Small intestine (tissue), 7 donors: ENCODE measurements at regions not wholly inside any gene's neighbourhood (a gene's known extent, or its start where the extent isn't known, plus 50 kb on each side); places are given as distances from the start of the nearest gene placed in this dataset.
A peak's percentile ranks its signal among the peaks of the same experiment; 100 is the strongest.

ENCODE experiments used
- DNase-seq, 2 donors: peaks; one replicate each; pipeline versions ENCODE4 v3.0.0 to v3.0.0-alpha.2; 2013
- FAIRE-seq: peaks from 2 replicates; lab custom pipeline; 2012; peaks lifted over from hg19 to GRCh38; lab: Jason Lieb, UNC
- H3K27ac ChIP-seq, 3 donors: one replicate each; pipeline ENCODE4 v1.5.1; 2013; ENCODE audit warnings: low read length in 2 of 3, mild to moderate bottlenecking in 2 of 3, control low read depth in 1 of 3, inconsistent platforms in 1 of 3, low read depth in 1 of 3, moderate library complexity in 1 of 3
- H3K27me3 ChIP-seq, 3 donors: one replicate each; pipeline ENCODE4 v1.6.1; 2013; ENCODE audit warnings: low read length in 3 of 3, inconsistent platforms in 1 of 3; ENCODE audit not compliant: control insufficient read depth in 3 of 3, insufficient read depth in 3 of 3
- H3K36me3 ChIP-seq, 3 donors: one replicate each; pipeline ENCODE4 v1.6.1; 2013; ENCODE audit warnings: low read length in 3 of 3, inconsistent platforms in 1 of 3, low read depth in 1 of 3, mild to moderate bottlenecking in 1 of 3, moderate library complexity in 1 of 3; ENCODE audit not compliant: control insufficient read depth in 3 of 3, insufficient read depth in 2 of 3
- H3K4me1 ChIP-seq, 3 donors: one replicate each; pipeline ENCODE4 v1.6.1; 2013; ENCODE audit warnings: low read length in 2 of 3, inconsistent platforms in 1 of 3, low read depth in 1 of 3, mild to moderate bottlenecking in 1 of 3, moderate library complexity in 1 of 3; ENCODE audit not compliant: control insufficient read depth in 3 of 3, insufficient read depth in 2 of 3
- H3K4me3 ChIP-seq, 3 donors: one replicate each; pipeline ENCODE4 v1.5.1; 2013; ENCODE audit warnings: low read length in 3 of 3, control low read depth in 1 of 3, inconsistent platforms in 1 of 3, low read depth in 1 of 3, mild to moderate bottlenecking in 1 of 3, moderate library complexity in 1 of 3
- H3K9me3 ChIP-seq, 2 donors: one replicate each; pipeline ENCODE4 v1.6.1; 2013; ENCODE audit warnings: low read depth in 1 of 2, low read length in 1 of 2; ENCODE audit not compliant: control insufficient read depth in 2 of 2, insufficient read depth in 1 of 2
- WGBS, 3 donors: extraction: QIAGEN DNeasy Blood & Tissue Kit; methylation state at CpG; one replicate each; pipeline ENCODE4 v1.1.7; 2013; 5-methylcytosine and 5-hydroxymethylcytosine counted together
- donor health status: healthy with polysubstance abuse.
- donor health status: control.
- donor health status: control.
- donor health status: Bipolar disorder and iron deficiency.
- donor health status: healthy.

- H3K27me3 ChIP-seq = no peaks in the 10 kb centered on the region
- no peak overlapping the region for H3K27ac ChIP-seq
- H3K36me3 ChIP-seq = no peaks in the 10 kb centered on the region
- peaks cover 0 to 2% of the 10 kb centered on the region in 2 donors for H3K9me3 ChIP-seq
- no peak overlapping the region for H3K4me3 ChIP-seq
- WGBS, 3 donors = 83 to 90% (median 90%) methylated on average over 2 of the region's 2 CpGs
- H3K4me1 ChIP-seq = no peaks in the 10 kb centered on the region
- FAIRE-seq (no peak), DNase-seq (no peak)
Measured at GRCh38 chr9:90547896-90548295, 94.7 kb downstream of the DIRAS2 start.

GRCh38 chr9:90552317-90552716 is 90.3 kb downstream of the DIRAS2 start:
- no peak for FAIRE-seq

GRCh38 chr9:90555351-90556057 is 87.1 kb downstream of the DIRAS2 start:
- 58 to 76% (median 76%) methylated on average over 7 of the region's 7 CpGs for WGBS, 3 donors
- no peaks in the 10 kb centered on the region for H3K27me3 ChIP-seq
- DNase-seq = no peak
- FAIRE-seq = no peak
- H3K9me3 ChIP-seq = no peaks in the 10 kb centered on the region
- no peak overlapping the region for H3K4me3 ChIP-seq
- no peaks in the 10 kb centered on the region for H3K4me1 ChIP-seq
- H3K36me3 ChIP-seq = no peaks in the 10 kb centered on the region
- H3K27ac ChIP-seq = no peak overlapping the region

More at GRCh38 chr9:90552317-90552716, 90.3 kb downstream of the DIRAS2 start:
- Histone ChIP-seq H3K9me3 (peaks cover 0 to 2% of the 10 kb centered on the region in 2 donors), H3K27ac (peak overlapping the region in 1 of 3 donors; percentile 19), H3K4me1 (no peaks in the 10 kb centered on the region), H3K4me3 (no peak overlapping the region), H3K27me3 (no peaks in the 10 kb centered on the region), H3K36me3 (no peaks in the 10 kb centered on the region)
- no peak for DNase-seq
- WGBS, 3 donors = 48 to 72% (median 53%) methylated on average over 1 of the region's 1 CpG

- Histone ChIP-seq H3K27me3 (no peaks in the 10 kb centered on the region), H3K4me1 (no peaks in the 10 kb centered on the region), H3K36me3 (no peaks in the 10 kb centered on the region), H3K9me3 (no peaks in the 10 kb centered on the region), H3K27ac (no peak overlapping the region), H3K4me3 (no peak overlapping the region)
- DNase-seq (no peak), FAIRE-seq (no peak)
- 77 to 81% (median 79%) methylated on average over 5 of the region's 5 CpGs for WGBS, 3 donors
Measured at GRCh38 chr9:90556897-90557675, 85.5 kb downstream of the DIRAS2 start.

- FAIRE-seq = no peak
- no peak overlapping the region for H3K4me3 ChIP-seq
Measured at GRCh38 chr9:90559075-90560073, 83.2 kb downstream of the DIRAS2 start.

More at GRCh38 chr9:90559075-90560073, 83.2 kb downstream of the DIRAS2 start:
- Histone ChIP-seq H3K4me1 (no peaks in the 10 kb centered on the region), H3K36me3 (no peaks in the 10 kb centered on the region), H3K9me3 (no peaks in the 10 kb centered on the region), H3K27ac (no peak overlapping the region), H3K27me3 (no peaks in the 10 kb centered on the region)
- WGBS, 3 donors = 85 to 86% (median 85%) methylated on average over 9 of the region's 9 CpGs
- no peak for DNase-seq
